ENCODE measurements at regions not wholly inside any gene's neighbourhood (a gene's known extent, or its start where the extent isn't known, plus 50 kb on each side); places are given as distances from the start of the nearest gene placed in this dataset.

DNA sequence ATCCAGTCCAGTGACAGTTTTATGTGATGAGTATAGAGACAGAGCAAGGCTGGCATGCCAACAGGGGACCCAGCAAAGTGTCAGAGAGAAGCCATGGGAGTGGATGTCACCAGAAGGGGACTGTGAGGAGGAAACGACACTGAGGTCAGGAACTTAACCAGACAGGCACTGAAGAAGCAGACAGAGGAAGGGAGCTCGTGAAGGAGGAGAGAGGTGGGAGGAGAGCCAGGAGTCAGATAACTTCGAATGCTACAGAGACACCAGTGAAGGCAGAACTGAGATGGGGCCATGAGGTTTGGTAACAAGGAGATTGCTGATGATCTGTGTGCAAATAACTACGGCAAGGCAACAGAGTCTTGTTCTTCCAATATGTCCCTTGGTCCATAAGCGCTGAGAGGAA, 211.1 kb upstream of the FOXA2 start:
- no peaks in the 10 kb centered on the region for H3K4me1 ChIP-seq (replicated peaks)
- intact Hi-C loops (cut with DNase I) = no loop called here
- TF ChIP-seq, protein P1, sequence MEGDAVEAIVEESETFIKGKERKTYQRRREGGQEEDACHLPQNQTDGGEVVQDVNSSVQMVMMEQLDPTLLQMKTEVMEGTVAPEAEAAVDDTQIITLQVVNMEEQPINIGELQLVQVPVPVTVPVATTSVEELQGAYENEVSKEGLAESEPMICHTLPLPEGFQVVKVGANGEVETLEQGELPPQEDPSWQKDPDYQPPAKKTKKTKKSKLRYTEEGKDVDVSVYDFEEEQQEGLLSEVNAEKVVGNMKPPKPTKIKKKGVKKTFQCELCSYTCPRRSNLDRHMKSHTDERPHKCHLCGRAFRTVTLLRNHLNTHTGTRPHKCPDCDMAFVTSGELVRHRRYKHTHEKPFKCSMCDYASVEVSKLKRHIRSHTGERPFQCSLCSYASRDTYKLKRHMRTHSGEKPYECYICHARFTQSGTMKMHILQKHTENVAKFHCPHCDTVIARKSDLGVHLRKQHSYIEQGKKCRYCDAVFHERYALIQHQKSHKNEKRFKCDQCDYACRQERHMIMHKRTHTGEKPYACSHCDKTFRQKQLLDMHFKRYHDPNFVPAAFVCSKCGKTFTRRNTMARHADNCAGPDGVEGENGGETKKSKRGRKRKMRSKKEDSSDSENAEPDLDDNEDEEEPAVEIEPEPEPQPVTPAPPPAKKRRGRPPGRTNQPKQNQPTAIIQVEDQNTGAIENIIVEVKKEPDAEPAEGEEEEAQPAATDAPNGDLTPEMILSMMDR (IDR thresholded peaks at IDR 0.05) = no peak
- TF ChIP-seq POLR2A (IDR thresholded peaks at IDR 0.05) = no peak
- no peak for TF ChIP-seq POLR2AphosphoS5 (IDR thresholded peaks at IDR 0.05)
- no peak for DNase-seq (ENCODE audit: low spot score)
- no peak overlapping the region for H3K4me3 ChIP-seq
- no peaks in the 10 kb centered on the region for H3K36me3 ChIP-seq
- H3K27ac ChIP-seq = no peak overlapping the region
- WGBS = 50% methylated on average over 5 of the region's 5 CpGs
- H3K9me3 ChIP-seq = no peaks in the 10 kb centered on the region
- H3K27me3 ChIP-seq (replicated peaks; ENCODE audit: insufficient read depth) = no peaks in the 10 kb centered on the region

DNA sequence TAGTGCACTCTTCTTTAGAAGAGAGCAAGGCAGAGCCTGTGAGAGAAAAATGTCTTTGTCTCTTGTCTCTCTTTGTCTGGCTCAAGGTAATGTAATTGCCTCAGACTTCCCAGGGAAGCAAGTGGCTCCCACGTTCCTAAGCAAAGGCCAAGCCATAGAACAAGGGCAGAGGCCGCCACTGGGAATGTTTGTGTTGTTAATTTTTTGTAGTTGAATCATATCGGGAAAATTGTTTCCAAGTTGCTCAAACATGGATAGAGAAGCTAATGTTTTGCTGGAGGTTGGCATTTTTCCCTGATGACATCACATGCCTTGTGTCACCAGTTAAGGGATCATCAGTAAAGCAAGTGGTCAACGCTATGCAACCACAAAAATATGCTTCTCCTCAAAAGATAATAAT, 211.5 kb upstream of the FOXA2 start:
- Histone ChIP-seq H3K9me3 (no peaks in the 10 kb centered on the region), H3K27me3 (replicated peaks; ENCODE audit: insufficient read depth) (no peaks in the 10 kb centered on the region), H3K36me3 (no peaks in the 10 kb centered on the region), H3K4me3 (no peak overlapping the region), H3K27ac (no peak overlapping the region), H3K4me1 (replicated peaks) (no peaks in the 10 kb centered on the region)
- 63% methylated on average over 4 of the region's 4 CpGs for WGBS
- intact Hi-C loops (cut with DNase I) = no loop called here
- no peak for DNase-seq (ENCODE audit: low spot score)
- no peak for TF ChIP-seq POLR2AphosphoS5 (IDR thresholded peaks at IDR 0.05)
- TF ChIP-seq POLR2A (IDR thresholded peaks at IDR 0.05) = no peak
- TF ChIP-seq, protein P1 (IDR thresholded peaks at IDR 0.05) = no peak

DNA sequence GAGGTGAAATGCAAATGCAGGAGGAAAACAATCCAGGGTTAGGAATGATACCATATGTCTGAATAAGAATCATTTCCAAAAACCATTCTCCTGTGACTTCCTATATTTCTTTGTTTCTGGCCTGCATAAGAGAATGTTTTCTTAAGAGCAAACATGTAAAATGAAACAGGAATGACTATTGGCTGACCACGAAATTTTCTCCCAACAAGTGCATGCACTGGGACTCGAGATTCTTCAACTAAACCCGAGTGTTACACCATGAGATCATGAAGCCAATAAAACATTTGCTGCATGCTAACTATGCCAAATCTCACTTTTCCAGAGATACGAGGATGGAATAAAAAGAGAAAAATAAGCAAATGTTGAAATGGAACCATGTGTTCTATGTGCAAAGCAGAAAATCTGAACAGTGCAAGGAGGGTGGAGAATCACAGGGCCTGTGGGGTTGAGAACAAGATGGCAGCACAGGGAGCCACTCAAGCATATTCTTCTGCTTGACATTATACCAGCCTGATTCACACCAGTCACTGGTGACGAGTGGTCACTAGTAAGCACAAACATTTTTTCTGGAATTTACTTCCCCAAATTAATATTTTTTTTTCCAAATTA, 212.2 kb upstream of the FOXA2 start:
- H3K36me3 ChIP-seq = no peaks in the 10 kb centered on the region
- H3K4me3 ChIP-seq = no peak overlapping the region
- TF ChIP-seq POLR2A (IDR thresholded peaks at IDR 0.05) (no peak), POLR2AphosphoS5 (IDR thresholded peaks at IDR 0.05) (no peak)
- TF ChIP-seq, protein P1 (IDR thresholded peaks at IDR 0.05) = no peak
- intact Hi-C loops (cut with DNase I) = no loop called here
- no peaks in the 10 kb centered on the region for H3K27me3 ChIP-seq (replicated peaks; ENCODE audit: insufficient read depth)
- H3K9me3 ChIP-seq = no peaks in the 10 kb centered on the region
- WGBS = 67% methylated on average over 5 of the region's 5 CpGs
- H3K4me1 ChIP-seq (replicated peaks) = no peaks in the 10 kb centered on the region
- DNase-seq (ENCODE audit: low spot score) = no peak
- H3K27ac ChIP-seq = no peak overlapping the region

GRCh38 chr20:22797103-22797502, 212.7 kb upstream of the FOXA2 start:
- Histone ChIP-seq H3K9me3 (no peaks in the 10 kb centered on the region), H3K4me3 (no peak overlapping the region), H3K27ac (no peak overlapping the region), H3K4me1 (replicated peaks) (no peaks in the 10 kb centered on the region), H3K36me3 (no peaks in the 10 kb centered on the region), H3K27me3 (replicated peaks; ENCODE audit: insufficient read depth) (no peaks in the 10 kb centered on the region)
- DNase-seq (ENCODE audit: low spot score) = no peak
- no peak for TF ChIP-seq POLR2A (IDR thresholded peaks at IDR 0.05)
- TF ChIP-seq, protein P1 (IDR thresholded peaks at IDR 0.05) = no peak
- no peak for TF ChIP-seq POLR2AphosphoS5 (IDR thresholded peaks at IDR 0.05)
- WGBS = 90% methylated on average over 3 of the region's 3 CpGs
- intact Hi-C loops (cut with DNase I) = no loop called here

DNA sequence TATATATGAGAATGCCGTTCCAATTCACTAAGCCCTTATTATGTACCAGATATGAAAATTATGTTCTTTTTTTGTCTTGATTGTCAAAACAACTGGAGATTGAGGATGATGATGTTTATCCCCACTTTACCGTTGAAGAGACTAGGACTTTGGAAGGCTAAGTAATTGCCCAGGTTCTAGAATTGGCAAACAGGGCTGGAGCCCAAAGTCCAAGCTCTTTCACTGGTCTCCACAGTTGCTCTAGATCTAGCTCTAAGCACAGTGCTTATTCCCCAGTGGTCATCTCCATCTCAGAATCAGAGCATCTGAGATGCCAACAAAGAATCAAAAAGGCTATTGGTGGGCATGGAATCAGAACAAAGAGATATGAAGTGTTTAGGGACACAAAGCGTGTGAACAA, 215.3 kb upstream of the FOXA2 start:
- Histone ChIP-seq H3K4me3 (no peak overlapping the region), H3K36me3 (no peaks in the 10 kb centered on the region), H3K9me3 (no peaks in the 10 kb centered on the region), H3K4me1 (replicated peaks) (no peaks in the 10 kb centered on the region), H3K27ac (no peak overlapping the region), H3K27me3 (replicated peaks; ENCODE audit: insufficient read depth) (peaks cover 2% of the 10 kb centered on the region)
- no peak for DNase-seq (ENCODE audit: low spot score)
- intact Hi-C loops (cut with DNase I) = no loop called here
- no peak for TF ChIP-seq POLR2A (IDR thresholded peaks at IDR 0.05)
- no peak for TF ChIP-seq POLR2AphosphoS5 (IDR thresholded peaks at IDR 0.05)
- TF ChIP-seq, protein P1 (IDR thresholded peaks at IDR 0.05) = no peak
- 87% methylated on average over 3 of the region's 3 CpGs for WGBS

Data from prostate gland (tissue), 2 donors.